Endothelial cell of umbilical vein (primary cell): ENCODE measurements at regions not wholly inside any gene's neighbourhood (a gene's known extent, or its start where the extent isn't known, plus 50 kb on each side); places are given as distances from the start of the nearest gene placed in this dataset.

Experiments
- BruUV-seq: library from RNA; stranded (reverse); fragments of 400-500 nt; replicated peaks from 2 replicates; lab custom pipeline; 2021; lab: Mats Ljungman, UMichigan
- CTCF ChIA-PET: fragments of 300-600, 350-600 bp; sonication (Branson Sonifier 250); formaldehyde crosslinking; loops from one replicate; lab custom pipeline; 2021; ENCODE audit warnings: antibody characterized with exemption, inconsistent platforms; lab: Charles Lee
- POLR2A ChIA-PET: fragments of 300-600, 350-600 bp; sonication (Branson Sonifier 250); formaldehyde crosslinking; loops from one replicate; lab custom pipeline; 2021; ENCODE audit warnings: antibody characterized with exemption, inconsistent platforms; lab: Charles Lee
- DNase-seq: peaks from one replicate; pipeline ENCODE4 v3.0.0-alpha.2; 2011; ENCODE audit warnings: low read depth, low spot score
- FAIRE-seq: peaks from 2 replicates; lab custom pipeline; 2011; peaks lifted over from hg19 to GRCh38; lab: Jason Lieb, UNC
- H2AFZ ChIP-seq: 2 replicates; pipeline ENCODE4 v1.6.0; 2012; ENCODE audit warnings: low read depth, low read length, control low read depth, inconsistent platforms
- H3K27ac ChIP-seq: 2 replicates; pipeline ENCODE4 v1.5.1; 2011; ENCODE audit warnings: low read depth, mild to moderate bottlenecking, control low read depth, low read length, moderate library complexity; ENCODE audit not compliant: insufficient read depth
- H3K27me3 ChIP-seq, 2 experiments: 2 replicates each; pipeline versions ENCODE4 v1.6.0 to v1.6.1; 2011; ENCODE audit warnings: low read length in 2 of 2, mixed read lengths in 1 of 2; ENCODE audit not compliant: control insufficient read depth in 2 of 2, insufficient read depth in 2 of 2
- H3K36me3 ChIP-seq, 2 experiments: 2 replicates in 1 of 2; 3 replicates in 1 of 2; pipeline ENCODE4 v1.5.1; 2011; ENCODE audit warnings: low read length in 2 of 2, mild to moderate bottlenecking in 1 of 2, moderate library complexity in 1 of 2; ENCODE audit not compliant: control insufficient read depth in 2 of 2, insufficient read depth in 2 of 2; ENCODE audit errors: extremely low read depth in 1 of 2
- H3K4me1 ChIP-seq: 3 replicates; pipeline ENCODE4 v1.5.1; 2011; ENCODE audit warnings: mild to moderate bottlenecking, low read length; ENCODE audit not compliant: control insufficient read depth, insufficient read depth; ENCODE audit errors: extremely low read depth
- H3K4me2 ChIP-seq: 2 replicates; pipeline ENCODE4 v1.6.1; 2011; ENCODE audit warnings: low read length, control low read depth, mixed read lengths; ENCODE audit not compliant: insufficient read depth
- H3K4me3 ChIP-seq, 3 experiments: fragments of 200-600 bp in 1 of 3; sonication (generic), shearing (Covaris generic) in 1 of 3; replicated peaks in 1 of 3; 2 replicates each; pipeline ENCODE4 v1.5.1; 2011 to 2016; ENCODE audit warnings: control low read depth in 3 of 3, low read length in 3 of 3, mild to moderate bottlenecking in 2 of 3, inconsistent platforms in 1 of 3, low read depth in 1 of 3, moderate library complexity in 1 of 3; ENCODE audit not compliant: insufficient read depth in 1 of 3
- H3K79me2 ChIP-seq: 2 replicates; pipeline ENCODE4 v1.6.0; 2012; ENCODE audit warnings: low read length, inconsistent platforms; ENCODE audit not compliant: control insufficient read depth, insufficient read depth
- H3K9ac ChIP-seq: replicated peaks from 2 replicates; pipeline ENCODE3; 2011; ENCODE audit warnings: low read length, control low read depth; ENCODE audit not compliant: insufficient read depth; ENCODE audit errors: extremely low read depth
- H3K9me1 ChIP-seq: replicated peaks from 3 replicates; pipeline ENCODE4 v1.6.0; 2011; ENCODE audit warnings: mild to moderate bottlenecking, low read length; ENCODE audit not compliant: control insufficient read depth, insufficient read depth; ENCODE audit errors: extremely low read depth
- H3K9me3 ChIP-seq: replicated peaks from 2 replicates; pipeline ENCODE4 v1.5.1; 2012; ENCODE audit warnings: low read length, inconsistent platforms; ENCODE audit not compliant: control insufficient read depth, insufficient read depth
- H4K20me1 ChIP-seq: replicated peaks from 2 replicates; pipeline ENCODE3; 2011; ENCODE audit warnings: mild to moderate bottlenecking, low read length; ENCODE audit not compliant: control insufficient read depth, insufficient read depth; ENCODE audit errors: extremely low read depth
- CTCF ChIP-seq, 2 donors: IDR thresholded peaks; 1 replicate in 1 of 2; 2 replicates in 1 of 2; pipeline ENCODE4 v1.5.1; 2011; ENCODE audit warnings: low read length in 2 of 2, mild to moderate bottlenecking in 2 of 2, moderate library complexity in 2 of 2, control low read depth in 1 of 2, inconsistent platforms in 1 of 2, low read depth in 1 of 2; ENCODE audit not compliant: insufficient read depth in 1 of 2; ENCODE audit errors: extremely low read depth in 1 of 2
- EZH2 ChIP-seq: IDR thresholded peaks from 2 replicates; pipeline ENCODE4 v1.6.1; 2012; ENCODE audit warnings: borderline replicate concordance, low read depth, mild to moderate bottlenecking, moderate library complexity, low read length, inconsistent platforms; ENCODE audit not compliant: severe bottlenecking
- FOS ChIP-seq: IDR thresholded peaks from 2 replicates; pipeline ENCODE4 v1.6.1; 2011; ENCODE audit warnings: mild to moderate bottlenecking, low read length, moderate library complexity, borderline replicate concordance; ENCODE audit not compliant: insufficient read depth
- GATA2 ChIP-seq: IDR thresholded peaks from 2 replicates; pipeline ENCODE4 v1.7.0; 2011; ENCODE audit warnings: low read depth, mild to moderate bottlenecking, moderate library complexity, mixed read lengths, low read length; ENCODE audit not compliant: insufficient read length, insufficient read depth
- JUN ChIP-seq: IDR thresholded peaks from 2 replicates; pipeline ENCODE4 v1.6.1; 2011; ENCODE audit warnings: borderline replicate concordance, low read depth; ENCODE audit not compliant: insufficient read length, insufficient read depth
- MAX ChIP-seq: IDR thresholded peaks from 2 replicates; pipeline ENCODE4 v1.6.1; 2011; ENCODE audit not compliant: insufficient read depth, insufficient read length
- MYC ChIP-seq: IDR thresholded peaks from one replicate; pipeline ENCODE4 v1.6.1; 2011; ENCODE audit warnings: mild to moderate bottlenecking, low read depth, low read length
- POLR2A ChIP-seq: IDR thresholded peaks from 2 replicates; pipeline ENCODE4 v1.6.1; 2012; ENCODE audit warnings: low read depth, mild to moderate bottlenecking, control low read depth, low read length
- POLR2AphosphoS5 ChIP-seq: IDR thresholded peaks from 2 replicates; pipeline ENCODE4 v1.6.1; 2012; ENCODE audit warnings: low read depth, mild to moderate bottlenecking, control low read depth, low read length, moderate library complexity; ENCODE audit not compliant: insufficient read depth
- dilution Hi-C: fragments of 300-500 bp; cut with MboI; formaldehyde crosslinking; loops from one replicate; pipeline ENCODE4 v1.15.0; 2019; ENCODE audit warnings: low sequenced_read_pairs; ENCODE audit not compliant: extremely low pct_ligation_motif_present
- intact Hi-C: fragments of 100-400 bp; cut with micrococcal nuclease; formaldehyde crosslinking; loops from one replicate; pipeline ENCODE4 v1.10.0; 2022

- no peaks in the 10 kb centered on the region for H3K9me3 ChIP-seq
- DNase-seq (peak; percentile 86), FAIRE-seq (no peak)
- no peak overlapping the region for H3K9ac ChIP-seq
- H3K27me3 ChIP-seq: peaks cover 0 to 5% of the 10 kb centered on the region in 2 experiments
- H4K20me1 ChIP-seq: no peaks in the 10 kb centered on the region
- no peak overlapping the region for H3K4me2 ChIP-seq
- no peak overlapping the region for H3K27ac ChIP-seq
- ChIA-PET POLR2A (no interaction called here), CTCF (interaction anchor here (1.0 to 1.5 kb wide), 2 partner anchors 9 to 10 kb away, joined by 3 to 5 read pairs; no protein-coding TSS in a partner anchor)
- intact Hi-C loops: no loop called here
- TF ChIP-seq FOS (no peak), POLR2AphosphoS5 (no peak), CTCF (IDR thresholded peaks at IDR 0.05; ENCODE audit: extremely low read depth in 1 of 2, insufficient read depth in 1 of 2, low read depth in 1 of 2, low read length in 2 of 2) (no peak), JUN (no peak), GATA2 (no peak), MYC (no peak), EZH2 (no peak), MAX (no peak), POLR2A (no peak)
- no peaks in the 10 kb centered on the region for H3K36me3 ChIP-seq
- H3K9me1 ChIP-seq: no peaks in the 10 kb centered on the region
- no peaks in the 10 kb centered on the region for H3K79me2 ChIP-seq
- dilution Hi-C loops: no loop called here
- no peaks in the 10 kb centered on the region for H3K4me1 ChIP-seq
- no peak overlapping the region for H3K4me3 ChIP-seq
- no TSS peak for BruUV-seq
- H2AFZ ChIP-seq: no peak overlapping the region
Observed at GRCh38 chr9:78167356-78167755, 68.5 kb upstream of the CEP78 start.
